SU-DHL-6 (cell line): ENCODE measurements at regions not wholly inside any gene's neighbourhood (a gene's known extent, or its start where the extent isn't known, plus 50 kb on each side); places are given as distances from the start of the nearest gene placed in this dataset.

ENCODE experiments used
- H2AFZ ChIP-seq: fragments of 200-600 bp; sonication (generic); 2 replicates; pipeline ENCODE4 v1.6.1; 2014; ENCODE audit warnings: low read depth, mild to moderate bottlenecking, moderate library complexity, mixed read lengths, antibody characterized with exemption, low read length; ENCODE audit not compliant: severe bottlenecking
- H3F3A ChIP-seq: fragments of 200-600 bp; shearing (Covaris generic); 2 replicates; pipeline ENCODE4 v1.6.0; 2016; ENCODE audit warnings: antibody characterized with exemption, mild to moderate bottlenecking; ENCODE audit not compliant: insufficient read depth
- H3K27ac ChIP-seq: fragments of 200-600 bp; sonication (generic); 2 replicates; pipeline ENCODE4 v1.5.1; 2016; ENCODE audit warnings: low read depth, mild to moderate bottlenecking, low read length, moderate library complexity, mixed read lengths
- H3K27me3 ChIP-seq: fragments of 200-600 bp; sonication (generic), shearing (Covaris generic); 2 replicates; pipeline ENCODE4 v1.6.0; 2014; ENCODE audit warnings: mild to moderate bottlenecking, low read length
- H3K36me3 ChIP-seq: fragments of 200-600 bp; sonication (generic); 2 replicates; pipeline ENCODE4 v1.6.1; 2014; ENCODE audit warnings: mild to moderate bottlenecking, low read length, mixed read lengths
- H3K4me2 ChIP-seq: fragments of 300-600, 200-600 bp; shearing (Covaris generic), sonication (generic); 2 replicates; pipeline ENCODE4 v1.6.0; 2014; ENCODE audit warnings: low read length, low read depth, mild to moderate bottlenecking; ENCODE audit not compliant: poor library complexity, severe bottlenecking
- H3K4me3 ChIP-seq: fragments of 200-600 bp; sonication (generic); 2 replicates; pipeline ENCODE4 v1.5.1; 2014; ENCODE audit warnings: antibody characterized with exemption, low read length, mild to moderate bottlenecking, mixed read lengths; ENCODE audit not compliant: insufficient read depth, poor library complexity, severe bottlenecking
- H3K79me2 ChIP-seq: fragments of 200-600 bp; sonication (generic); 2 replicates; pipeline ENCODE4 v1.6.1; 2014; ENCODE audit warnings: mild to moderate bottlenecking, low read length, moderate library complexity; ENCODE audit not compliant: insufficient read depth
- H3K9ac ChIP-seq: fragments of 200-600 bp; sonication (generic); 2 replicates; pipeline ENCODE4 v1.7.0; 2014; ENCODE audit warnings: mild to moderate bottlenecking, low read length
- H3K9me2 ChIP-seq: fragments of 200-600 bp; sonication (generic); replicated peaks from 2 replicates; pipeline ENCODE4 v1.6.1; 2014; ENCODE audit warnings: low read length; ENCODE audit not compliant: insufficient read depth
- H3K9me3 ChIP-seq: fragments of 200-600 bp; sonication (generic); 2 replicates; pipeline ENCODE4 v1.6.1; 2014; ENCODE audit warnings: low read length, mixed read lengths; ENCODE audit not compliant: insufficient read depth
- H4K20me1 ChIP-seq: fragments of 200-600 bp; sonication (generic); 2 replicates; pipeline ENCODE4 v1.6.1; 2014; ENCODE audit warnings: low read depth, mild to moderate bottlenecking, antibody characterized with exemption, low read length, moderate library complexity, mixed read lengths
- EZH2phosphoT487 ChIP-seq: fragments of 200-600 bp; sonication (generic), shearing (Covaris generic); conservative IDR thresholded peaks from 2 replicates; pipeline ENCODE4 v1.6.1; 2018; ENCODE audit warnings: mild to moderate bottlenecking, antibody characterized with exemption, low read length, moderate library complexity, mixed read lengths
- TF ChIP-seq, protein P1 (sequence below): fragments of 200-600 bp; sonication (generic); IDR thresholded peaks from one replicate; pipeline ENCODE4 v1.5.1; 2017; ENCODE audit warnings: antibody characterized with exemption, mild to moderate bottlenecking, low read length, moderate library complexity; ENCODE audit not compliant: insufficient read depth, poor library complexity, severe bottlenecking

DNA sequence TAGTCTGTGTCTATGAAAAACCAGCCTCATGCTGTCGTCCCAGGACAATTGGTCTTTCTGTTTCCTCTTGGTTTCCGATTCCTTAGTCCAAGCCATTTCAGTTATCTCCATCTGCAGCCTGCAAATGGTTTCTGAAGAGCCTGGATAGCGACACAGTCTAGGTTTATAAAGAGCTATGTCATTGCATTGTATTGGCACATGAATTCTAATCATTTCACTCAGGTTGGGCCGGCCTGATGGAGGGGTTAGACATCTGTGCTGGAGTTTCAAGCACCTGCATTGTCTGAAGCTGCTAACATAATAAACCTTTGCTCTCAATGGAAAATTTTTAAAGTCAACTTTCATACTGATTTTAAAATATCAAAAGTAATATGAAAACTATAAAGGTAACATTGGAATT lies 232.6 kb upstream of the MAP3K7 start:
- Histone ChIP-seq H3K9me3 (no peaks in the 10 kb centered on the region), H3K4me3 (no peak overlapping the region), H3K79me2 (no peaks in the 10 kb centered on the region), H3K36me3 (no peaks in the 10 kb centered on the region), H3K4me2 (no peak overlapping the region), H3K9ac (no peak overlapping the region), H4K20me1 (no peaks in the 10 kb centered on the region), H3K27me3 (no peaks in the 10 kb centered on the region), H3F3A (no peaks in the 10 kb centered on the region), H2AFZ (no peak overlapping the region), H3K9me2 (0 out of 2 replicates have a peak, but pooled peaks cover 3% of the 10 kb centered on the region), H3K27ac (no peak overlapping the region)
- TF ChIP-seq, protein P1, sequence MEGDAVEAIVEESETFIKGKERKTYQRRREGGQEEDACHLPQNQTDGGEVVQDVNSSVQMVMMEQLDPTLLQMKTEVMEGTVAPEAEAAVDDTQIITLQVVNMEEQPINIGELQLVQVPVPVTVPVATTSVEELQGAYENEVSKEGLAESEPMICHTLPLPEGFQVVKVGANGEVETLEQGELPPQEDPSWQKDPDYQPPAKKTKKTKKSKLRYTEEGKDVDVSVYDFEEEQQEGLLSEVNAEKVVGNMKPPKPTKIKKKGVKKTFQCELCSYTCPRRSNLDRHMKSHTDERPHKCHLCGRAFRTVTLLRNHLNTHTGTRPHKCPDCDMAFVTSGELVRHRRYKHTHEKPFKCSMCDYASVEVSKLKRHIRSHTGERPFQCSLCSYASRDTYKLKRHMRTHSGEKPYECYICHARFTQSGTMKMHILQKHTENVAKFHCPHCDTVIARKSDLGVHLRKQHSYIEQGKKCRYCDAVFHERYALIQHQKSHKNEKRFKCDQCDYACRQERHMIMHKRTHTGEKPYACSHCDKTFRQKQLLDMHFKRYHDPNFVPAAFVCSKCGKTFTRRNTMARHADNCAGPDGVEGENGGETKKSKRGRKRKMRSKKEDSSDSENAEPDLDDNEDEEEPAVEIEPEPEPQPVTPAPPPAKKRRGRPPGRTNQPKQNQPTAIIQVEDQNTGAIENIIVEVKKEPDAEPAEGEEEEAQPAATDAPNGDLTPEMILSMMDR, result no peak
- TF ChIP-seq EZH2phosphoT487, result no peak

DNA sequence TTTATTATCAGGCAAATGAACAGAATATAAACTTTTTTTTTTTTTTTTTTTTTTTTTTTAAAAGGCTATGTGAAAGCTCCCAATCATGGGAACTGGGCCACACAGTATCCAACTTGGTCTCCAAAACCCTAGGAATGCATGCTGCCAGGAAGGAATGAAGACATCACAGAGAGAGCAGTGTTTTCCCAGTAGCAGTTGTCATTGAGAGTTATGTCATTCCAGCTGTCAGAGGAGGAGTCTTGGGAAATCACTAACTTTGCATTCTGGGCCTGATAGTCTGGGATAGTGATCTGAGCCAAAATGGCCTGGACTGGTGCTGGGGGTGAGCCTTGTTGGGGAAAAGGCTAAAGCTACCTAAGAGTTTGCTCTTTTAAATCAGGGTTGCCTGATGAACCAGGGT lies 231.3 kb upstream of the MAP3K7 start:
- Histone ChIP-seq H3K36me3 (no peaks in the 10 kb centered on the region), H4K20me1 (no peaks in the 10 kb centered on the region), H2AFZ (no peak overlapping the region), H3K27me3 (no peaks in the 10 kb centered on the region), H3K9ac (no peak overlapping the region), H3F3A (no peaks in the 10 kb centered on the region), H3K4me2 (no peak overlapping the region), H3K9me2 (no peaks in the 10 kb centered on the region), H3K9me3 (no peaks in the 10 kb centered on the region), H3K27ac (no peak overlapping the region), H3K4me3 (no peak overlapping the region), H3K79me2 (no peaks in the 10 kb centered on the region)
- TF ChIP-seq, protein P1, result no peak
- TF ChIP-seq EZH2phosphoT487, result no peak

GRCh38 chr6:90816764-90817163 lies 229.9 kb upstream of the MAP3K7 start:
- Histone ChIP-seq H3K27me3 (no peaks in the 10 kb centered on the region), H2AFZ (no peak overlapping the region), H3F3A (no peaks in the 10 kb centered on the region), H3K4me2 (no peak overlapping the region), H3K79me2 (no peaks in the 10 kb centered on the region), H3K9me3 (no peaks in the 10 kb centered on the region), H4K20me1 (no peaks in the 10 kb centered on the region), H3K9me2 (no peaks in the 10 kb centered on the region), H3K9ac (no peak overlapping the region), H3K27ac (no peak overlapping the region), H3K36me3 (no peaks in the 10 kb centered on the region), H3K4me3 (no peak overlapping the region)
- TF ChIP-seq, protein P1, result no peak
- TF ChIP-seq EZH2phosphoT487, result no peak

DNA sequence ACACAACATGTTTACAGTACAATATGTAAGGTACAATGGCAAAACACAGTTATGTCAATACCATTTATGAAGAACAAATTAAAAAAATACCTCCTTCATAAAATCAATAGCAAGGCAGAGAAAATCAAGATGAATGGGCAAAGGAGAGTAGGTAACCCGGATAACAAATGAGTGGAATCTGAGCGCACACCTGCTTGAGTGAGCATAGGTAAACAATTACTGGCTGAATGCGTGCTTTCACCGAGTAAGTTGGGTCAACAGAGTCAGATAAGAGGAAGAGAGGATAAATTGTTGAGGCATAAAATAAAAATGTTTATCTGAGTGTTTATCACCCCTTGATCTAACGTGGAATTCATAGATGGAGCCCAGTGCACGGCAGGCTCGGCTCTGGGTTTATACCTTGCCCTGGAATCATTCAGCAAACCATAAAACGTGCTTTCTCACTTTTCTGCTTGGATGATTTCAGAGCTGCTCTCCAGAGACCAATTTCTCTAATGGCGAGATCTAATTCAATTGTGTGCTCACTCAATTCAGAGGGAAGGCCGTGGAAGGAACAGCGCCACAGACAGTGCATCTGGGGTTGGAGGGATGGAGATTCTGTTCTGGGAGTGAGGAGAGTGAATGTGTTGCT lies 224.8 kb upstream of the MAP3K7 start:
- no peaks in the 10 kb centered on the region; the same call in 1 of the 2 replicates for H4K20me1 ChIP-seq
- no peak for TF ChIP-seq EZH2phosphoT487
- TF ChIP-seq, protein P1, result no peak
- no peaks in the 10 kb centered on the region for H3F3A ChIP-seq
- no peaks in the 10 kb centered on the region for H3K27me3 ChIP-seq
- H3K4me2 ChIP-seq, result no peak overlapping the region
- H3K9me3 ChIP-seq, result no peaks in the 10 kb centered on the region
- H2AFZ ChIP-seq, result no peak overlapping the region
- H3K27ac ChIP-seq, result no peak overlapping the region
- no peak overlapping the region for H3K4me3 ChIP-seq
- H3K79me2 ChIP-seq, result no peaks in the 10 kb centered on the region
- no peaks in the 10 kb centered on the region for H3K36me3 ChIP-seq
- H3K9ac ChIP-seq, result no peak overlapping the region
- H3K9me2 ChIP-seq, result no peaks in the 10 kb centered on the region
